WERI-Rb-1 (cell line): ENCODE measurements at regions not wholly inside any gene's neighbourhood (a gene's known extent, or its start where the extent isn't known, plus 50 kb on each side); places are given as distances from the start of the nearest gene placed in this dataset.

Source experiments
- DNase-seq: peaks from one replicate; pipeline ENCODE4 v3.0.0-alpha.2; 2020
- H3K27ac ChIP-seq: fragments of 250-450 bp; sonication (Bioruptor Pico); 2 replicates; pipeline ENCODE4 v1.5.1; 2020; ENCODE audit warnings: mild to moderate bottlenecking, moderate library complexity
- H3K27me3 ChIP-seq: fragments of 250-450 bp; sonication (Bioruptor Pico); 2 replicates; pipeline ENCODE4 v1.5.1; 2021; ENCODE audit warnings: mild to moderate bottlenecking, low read depth, moderate library complexity; ENCODE audit not compliant: insufficient read depth, severe bottlenecking
- H3K36me3 ChIP-seq: fragments of 250-450 bp; sonication (Bioruptor Pico); 2 replicates; pipeline ENCODE4 v1.5.1; 2020; ENCODE audit warnings: mild to moderate bottlenecking, moderate library complexity
- H3K4me3 ChIP-seq: 2 replicates; pipeline ENCODE4 v1.5.1; 2011; ENCODE audit warnings: low read depth, mild to moderate bottlenecking, control low read depth, low read length
- H3K9me3 ChIP-seq: fragments of 250-450 bp; sonication (Bioruptor Pico); 2 replicates; pipeline ENCODE4 v1.5.1; 2021; ENCODE audit warnings: mild to moderate bottlenecking, moderate library complexity; ENCODE audit not compliant: severe bottlenecking
- CTCF ChIP-seq: IDR thresholded peaks from 2 replicates; pipeline ENCODE4 v1.5.1; 2011; ENCODE audit warnings: low read depth, mild to moderate bottlenecking, control low read depth, inconsistent platforms, low read length

GRCh38 chr18:75777630-75778029 is 350.1 kb upstream of the SMIM21 start:
- TF ChIP-seq CTCF: no peak
- no peak for DNase-seq
- no peaks in the 10 kb centered on the region for H3K27me3 ChIP-seq
- no peak overlapping the region for H3K4me3 ChIP-seq
- no peak overlapping the region for H3K27ac ChIP-seq
- H3K36me3 ChIP-seq: no peaks in the 10 kb centered on the region
- H3K9me3 ChIP-seq: no peaks in the 10 kb centered on the region

- DNase-seq: no peak
- Histone ChIP-seq H3K36me3 (no peaks in the 10 kb centered on the region), H3K4me3 (no peak overlapping the region), H3K9me3 (no peaks in the 10 kb centered on the region), H3K27me3 (no peaks in the 10 kb centered on the region), H3K27ac (no peak overlapping the region)
- no peak for TF ChIP-seq CTCF
These were observed 347.6 kb upstream of the SMIM21 start for GRCh38 chr18:75775121-75775520.

- DNase-seq: no peak
- no peaks in the 10 kb centered on the region for H3K36me3 ChIP-seq
- H3K27me3 ChIP-seq: no peaks in the 10 kb centered on the region
- no peak overlapping the region for H3K27ac ChIP-seq
- H3K4me3 ChIP-seq: no peak overlapping the region
- TF ChIP-seq CTCF: no peak
- H3K9me3 ChIP-seq: no peaks in the 10 kb centered on the region
These were observed 346.1 kb upstream of the SMIM21 start for GRCh38 chr18:75773618-75774017.

GRCh38 chr18:75762758-75763157 is 335.3 kb upstream of the SMIM21 start:
- Histone ChIP-seq H3K36me3 (no peaks in the 10 kb centered on the region), H3K27me3 (no peaks in the 10 kb centered on the region), H3K27ac (no peak overlapping the region), H3K4me3 (no peak overlapping the region), H3K9me3 (no peaks in the 10 kb centered on the region)
- DNase-seq: no peak
- no peak for TF ChIP-seq CTCF

- Histone ChIP-seq H3K27ac (no peak overlapping the region), H3K27me3 (no peaks in the 10 kb centered on the region), H3K9me3 (no peaks in the 10 kb centered on the region), H3K36me3 (no peaks in the 10 kb centered on the region), H3K4me3 (no peak overlapping the region)
- no peak for TF ChIP-seq CTCF
- DNase-seq: no peak
These were observed 332.7 kb upstream of the SMIM21 start for GRCh38 chr18:75760208-75760607.

- Histone ChIP-seq H3K9me3 (no peaks in the 10 kb centered on the region), H3K36me3 (no peaks in the 10 kb centered on the region), H3K4me3 (no peak overlapping the region), H3K27ac (no peak overlapping the region), H3K27me3 (no peaks in the 10 kb centered on the region)
- DNase-seq: no peak
- TF ChIP-seq CTCF: no peak
These were observed 330.4 kb upstream of the SMIM21 start for GRCh38 chr18:75757951-75758350.
